ENCODE measurements at regions not wholly inside any gene's neighbourhood (a gene's known extent, or its start where the extent isn't known, plus 50 kb on each side); places are given as distances from the start of the nearest gene placed in this dataset.

- no peak for TF ChIP-seq POLR2A (IDR thresholded peaks at IDR 0.05)
- no peak for TF ChIP-seq CTCF (IDR thresholded peaks at IDR 0.05)
These were observed 98.4 kb upstream of the GULP1 start for GRCh38 chr2:188193230-188193629.
